Lower lobe of right lung (tissue), 2 donors: ENCODE measurements at regions not wholly inside any gene's neighbourhood (a gene's known extent, or its start where the extent isn't known, plus 50 kb on each side); places are given as distances from the start of the nearest gene placed in this dataset.

Source experiments
- ATAC-seq, 2 donors: fragments of 200-7000 bp; cut with Tn5 transposase; one replicate each; pipeline ENCODE4 v1.9.1; 2020 to 2022; ENCODE audit warnings: mild to moderate bottlenecking in 2 of 2, moderate library complexity in 2 of 2
- DNase-seq: peaks from one replicate; pipeline ENCODE4 v3.0.0-alpha.2; 2020
- H3K27ac ChIP-seq: fragments of 200-600 bp; one replicate; pipeline ENCODE4 v1.8.0; 2022
- H3K27me3 ChIP-seq: fragments of 200-600 bp; one replicate; pipeline ENCODE4 v1.8.0; 2022; ENCODE audit warnings: low read depth
- H3K36me3 ChIP-seq: fragments of 200-600 bp; one replicate; pipeline ENCODE4 v1.8.0; 2022; ENCODE audit warnings: mild to moderate bottlenecking
- H3K4me1 ChIP-seq: fragments of 200-600 bp; one replicate; pipeline ENCODE4 v1.8.0; 2022
- H3K4me3 ChIP-seq: fragments of 200-600 bp; one replicate; pipeline ENCODE4 v1.8.0; 2022; ENCODE audit warnings: mild to moderate bottlenecking
- H3K9me3 ChIP-seq: fragments of 200-600 bp; one replicate; pipeline ENCODE4 v1.8.0; 2022
- CTCF ChIP-seq: fragments of 200-600 bp; IDR thresholded peaks from one replicate; pipeline ENCODE4 v1.8.0; 2022; ENCODE audit warnings: antibody characterized with exemption, mild to moderate bottlenecking
- intact Hi-C: fragments of 100-400 bp; cut with DNase I; formaldehyde crosslinking; loops from one replicate; pipeline ENCODE4 v1.11.0; 2022
- donor health status: DM: no; HTN: yes; CAD: no; lungs with severe emphysema.

GRCh38 chr1:30819244-30819571, 61.6 kb upstream of the LAPTM5 start:
- ATAC-seq, result no peak
- TF ChIP-seq CTCF, result no peak
- peaks cover 4% of the 10 kb centered on the region for H3K27me3 ChIP-seq
- no peaks in the 10 kb centered on the region for H3K9me3 ChIP-seq
- no peak overlapping the region for H3K4me3 ChIP-seq
- DNase-seq, result no peak
- no peaks in the 10 kb centered on the region for H3K36me3 ChIP-seq
- intact Hi-C loops, result no loop called here
- H3K27ac ChIP-seq, result no peak overlapping the region
- peaks cover 15% of the 10 kb centered on the region for H3K4me1 ChIP-seq

- DNase-seq (peak; percentile 60), ATAC-seq (peak; percentile 72 to 82)
- intact Hi-C loops, result no loop called here
- no peak overlapping the region for H3K27ac ChIP-seq
- H3K4me3 ChIP-seq, result no peak overlapping the region
- no peaks in the 10 kb centered on the region for H3K9me3 ChIP-seq
- peaks cover 12% of the 10 kb centered on the region for H3K4me1 ChIP-seq
- no peaks in the 10 kb centered on the region for H3K36me3 ChIP-seq
- TF ChIP-seq CTCF, result no peak
- H3K27me3 ChIP-seq, result peaks cover 4% of the 10 kb centered on the region
These were observed 61.1 kb upstream of the LAPTM5 start for GRCh38 chr1:30818568-30819243.

- H3K27me3 ChIP-seq, result peaks cover 4% of the 10 kb centered on the region
- H3K9me3 ChIP-seq, result no peaks in the 10 kb centered on the region
- intact Hi-C loops, result no loop called here
- ATAC-seq (no peak), DNase-seq (no peak)
- peaks cover under 1% of the 10 kb centered on the region for H3K4me1 ChIP-seq
- TF ChIP-seq CTCF, result no peak
- H3K4me3 ChIP-seq, result no peak overlapping the region
- H3K36me3 ChIP-seq, result no peaks in the 10 kb centered on the region
- H3K27ac ChIP-seq, result no peak overlapping the region
These were observed 60.0 kb upstream of the LAPTM5 start for GRCh38 chr1:30817548-30817947.

GRCh38 chr1:30817077-30817438, 59.5 kb upstream of the LAPTM5 start:
- no peak for DNase-seq
- intact Hi-C loops, result no loop called here
- Histone ChIP-seq H3K27me3 (peaks cover 4% of the 10 kb centered on the region), H3K36me3 (no peaks in the 10 kb centered on the region), H3K27ac (no peak overlapping the region), H3K4me1 (no peaks in the 10 kb centered on the region), H3K4me3 (no peak overlapping the region), H3K9me3 (no peaks in the 10 kb centered on the region)
- no peak for ATAC-seq
- TF ChIP-seq CTCF, result no peak

GRCh38 chr1:30816211-30817076, 58.9 kb upstream of the LAPTM5 start:
- DNase-seq (no peak), ATAC-seq (peak; percentile 7 to 36)
- no peak overlapping the region for H3K4me3 ChIP-seq
- H3K4me1 ChIP-seq, result no peaks in the 10 kb centered on the region
- no peak overlapping the region for H3K27ac ChIP-seq
- no peaks in the 10 kb centered on the region for H3K36me3 ChIP-seq
- no peaks in the 10 kb centered on the region for H3K9me3 ChIP-seq
- intact Hi-C loops, result no loop called here
- TF ChIP-seq CTCF, result no peak
- peaks cover 4% of the 10 kb centered on the region for H3K27me3 ChIP-seq
